ENCODE measurements at regions not wholly inside any gene's neighbourhood (a gene's known extent, or its start where the extent isn't known, plus 50 kb on each side); places are given as distances from the start of the nearest gene placed in this dataset.
"Not testable (repeated sequence)": the region's sequence is repeated elsewhere in the genome, so short reads cannot be mapped to it uniquely, and the experiment has no call there.

GRCh38 chr16:46388939-46389491 is 232.2 kb downstream of the SHCBP1 start:
- TF ChIP-seq CTCF (IDR thresholded peaks at IDR 0.05); POLR2A (IDR thresholded peaks at IDR 0.05); POLR2AphosphoS5 (IDR thresholded peaks at IDR 0.05; ENCODE audit: insufficient read depth in 1 of 2, low read depth in 1 of 2): not testable (repeated sequence)

Data from vagina (tissue), 2 donors.